ENCODE measurements at regions not wholly inside any gene's neighbourhood (a gene's known extent, or its start where the extent isn't known, plus 50 kb on each side); places are given as distances from the start of the nearest gene placed in this dataset.

- H2AK5ac ChIP-seq (ENCODE audit: low read depth, low read length), result no peak overlapping the region
- no peak overlapping the region for H2BK5ac ChIP-seq (ENCODE audit: low read depth, low read length)
- no peak overlapping the region for H3K18ac ChIP-seq (ENCODE audit: extremely low read depth, low read length)
- H2BK20ac ChIP-seq (ENCODE audit: low read length), result no peak overlapping the region
- no peak overlapping the region for H3K23ac ChIP-seq (ENCODE audit: insufficient read length)
- no peak overlapping the region for H3K27ac ChIP-seq (ENCODE audit: low read depth, low read length)
- 78% methylated on average over 1 of the region's 1 CpG; no CpG with 5 or more reads in 1 of the 2 experiments for WGBS, 2 experiments (ENCODE audit: extremely low coverage in 1 of 2, insufficient coverage in 1 of 2, insufficient read length in 1 of 2, insufficient replicate concordance in 2 of 2, low coverage in 1 of 2, low lambda C conversion rate in 2 of 2, missing lambda C conversion rate in 1 of 2)
- H4K5ac ChIP-seq (ENCODE audit: insufficient read length, low read depth, low read length), result no peak overlapping the region
- no peak overlapping the region for H4K91ac ChIP-seq (replicated peaks; ENCODE audit: insufficient read length, low read length)
- no peaks in the 10 kb centered on the region for H4K20me1 ChIP-seq (replicated peaks in 1 of 2; ENCODE audit: control insufficient read depth in 1 of 2, insufficient read depth in 2 of 2, low read length in 2 of 2)
- no peaks in the 10 kb centered on the region for H3K79me2 ChIP-seq (ENCODE audit: control insufficient read depth in 1 of 2, insufficient read depth in 2 of 2, low read length in 2 of 2)
- no peak overlapping the region for H2AFZ ChIP-seq (ENCODE audit: low read length)
- no peaks in the 10 kb centered on the region for H3K9me3 ChIP-seq (ENCODE audit: insufficient read depth in 2 of 2, low read depth in 1 of 2, low read length in 1 of 2)
- FAIRE-seq (no peak), DNase-seq (ENCODE audit: low read depth in 1 of 2, low spot score in 2 of 2) (no peak)
- no peaks in the 10 kb centered on the region for H3K79me1 ChIP-seq (ENCODE audit: low read depth, low read length)
- no peak overlapping the region for H3K14ac ChIP-seq (ENCODE audit: insufficient read length)
- H3K4me1 ChIP-seq (replicated peaks in 1 of 4; ENCODE audit: control insufficient read depth in 3 of 4, insufficient read depth in 4 of 4, low read length in 3 of 4), result peaks cover 0 to 4% (median 1%) of the 10 kb centered on the region in 4 experiments; a peak in 1 of 7 replicates
- no peak overlapping the region for H4K8ac ChIP-seq (ENCODE audit: extremely low read depth, insufficient read depth, low read length)
- no peak overlapping the region for H3K4ac ChIP-seq (replicated peaks; ENCODE audit: insufficient read length, low read depth, low read length)
- TF ChIP-seq CBX8 (IDR thresholded peaks at IDR 0.05; ENCODE audit: borderline replicate concordance, low read depth, low read length), result no peak
- no peak for TF ChIP-seq SIN3A (conservative IDR thresholded peaks at IDR 0.05 in 1 of 2, IDR thresholded peaks at IDR 0.05 in 1 of 2; ENCODE audit: low read depth in 1 of 2, low read length in 2 of 2)
- no peak for TF ChIP-seq ASH2L (IDR thresholded peaks at IDR 0.05; ENCODE audit: low read length)
- TF ChIP-seq JUND (IDR thresholded peaks at IDR 0.05; ENCODE audit: low read length), result no peak
- no peak for TF ChIP-seq RAD21 (IDR thresholded peaks at IDR 0.05 in 1 of 2, conservative IDR thresholded peaks at IDR 0.05 in 1 of 2; ENCODE audit: low read depth in 2 of 2, low read length in 2 of 2)
- TF ChIP-seq E2F6 (IDR thresholded peaks at IDR 0.05), result no peak
- TF ChIP-seq YY1 (IDR thresholded peaks at IDR 0.05; ENCODE audit: low read depth, low read length), result no peak
- ChIA-PET POLR2A (ENCODE audit: partially characterized antibody) (no interaction called here), CTCF (ENCODE audit: partially characterized antibody) (interaction anchor here (1.2 to 2.3 kb wide), 2 partner anchors 8 to 11 kb away, joined by 3 to 9 read pairs; no protein-coding TSS in a partner anchor)
- H2BK15ac ChIP-seq (ENCODE audit: low read length), result no peak overlapping the region
- H2BK12ac ChIP-seq (ENCODE audit: low read depth, low read length), result no peak overlapping the region
- no peak overlapping the region for H3K4me2 ChIP-seq (ENCODE audit: insufficient read depth in 1 of 2, low read depth in 2 of 2, low read length in 2 of 2)
- H3K9ac ChIP-seq (replicated peaks in 1 of 4; ENCODE audit: extremely low read depth in 1 of 4, low read depth in 3 of 4, low read length in 3 of 4), result no peak overlapping the region
- no peaks in the 10 kb centered on the region for H3K23me2 ChIP-seq (ENCODE audit: low read depth, low read length)
- no peak overlapping the region for H3K56ac ChIP-seq (replicated peaks; ENCODE audit: insufficient read length, low read depth, low read length)
- no peaks in the 10 kb centered on the region for H3K36me3 ChIP-seq (ENCODE audit: control insufficient read depth in 2 of 4, insufficient read depth in 4 of 4, low read length in 3 of 4)
- H3K27me3 ChIP-seq (replicated peaks in 1 of 4; ENCODE audit: control insufficient read depth in 3 of 4, extremely low read depth in 1 of 4, insufficient read depth in 3 of 4, low read length in 3 of 4), result no peaks in the 10 kb centered on the region
- H2BK120ac ChIP-seq (replicated peaks; ENCODE audit: low read depth, low read length), result no peak overlapping the region
- no peak overlapping the region for H3K4me3 ChIP-seq (ENCODE audit: extremely low read depth in 1 of 4, insufficient read depth in 2 of 4, low read depth in 3 of 4, low read length in 4 of 4)
These were observed 60.2 kb upstream of the GALNT13 start for GRCh38 chr2:153811516-153811915.
